ENCODE measurements at regions not wholly inside any gene's neighbourhood (a gene's known extent, or its start where the extent isn't known, plus 50 kb on each side); places are given as distances from the start of the nearest gene placed in this dataset.

DNA sequence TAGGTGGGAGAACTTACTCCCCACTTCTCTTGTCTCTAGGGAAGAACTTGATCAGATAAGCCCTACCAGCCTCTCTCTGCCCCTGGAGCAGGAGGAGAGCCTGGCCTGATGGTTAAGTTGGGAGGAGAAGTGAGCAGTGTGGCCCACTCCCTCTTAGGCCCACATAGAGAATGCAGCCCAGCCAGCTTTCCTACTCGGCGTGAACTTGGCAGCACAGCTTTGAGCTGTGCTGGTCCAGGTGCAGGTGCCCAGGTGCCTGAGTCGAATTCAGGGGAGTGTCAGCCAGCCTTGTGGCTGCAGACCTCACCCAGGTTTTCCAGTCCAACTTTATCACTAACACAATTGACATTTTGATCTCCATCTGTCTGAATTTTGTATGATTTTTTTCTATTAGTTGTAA is 77.6 kb upstream of the PAQR3 start:
- DNase-seq, result no peak

DNA sequence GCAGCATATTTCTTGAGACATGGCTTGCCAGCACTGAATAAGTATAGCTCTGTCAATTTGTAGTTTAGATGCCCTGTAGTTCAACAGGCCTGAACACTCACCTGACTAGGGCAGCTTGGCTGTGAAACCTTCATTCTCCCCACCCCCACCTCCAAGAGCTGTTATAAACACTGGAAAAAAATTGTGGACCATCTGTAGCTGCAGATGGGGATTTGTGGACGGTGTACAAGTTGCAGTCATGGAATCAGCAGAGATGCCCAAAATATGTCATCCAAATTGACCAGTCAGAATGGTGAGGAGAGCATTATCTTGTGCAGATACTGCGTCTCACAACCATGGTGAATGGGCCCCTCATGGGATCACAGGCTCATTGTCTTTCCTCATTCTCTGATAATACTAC is 76.2 kb upstream of the PAQR3 start:
- DNase-seq, result peak; percentile 57

- no peak for DNase-seq
These were observed 75.0 kb upstream of the PAQR3 start for GRCh38 chr4:79014230-79014629.

DNA sequence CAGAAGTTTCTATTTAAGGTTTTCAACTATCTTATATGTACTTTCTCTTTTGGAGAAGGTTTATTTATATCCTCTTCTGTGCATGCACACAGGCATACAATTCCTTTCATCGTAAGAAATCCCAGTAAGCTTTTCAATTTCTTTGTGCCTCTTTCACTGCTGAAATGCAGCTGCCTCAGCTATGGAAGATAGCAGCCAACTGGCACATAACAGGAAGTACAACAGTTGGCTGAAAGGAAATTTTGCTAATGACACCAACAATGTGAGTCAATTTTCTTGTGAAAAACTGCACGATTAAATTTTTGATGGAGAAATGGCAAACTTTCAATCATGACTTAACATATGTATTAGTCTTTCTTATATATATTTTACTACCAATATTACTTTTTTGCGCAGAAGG is 74.5 kb upstream of the PAQR3 start:
- no peak for DNase-seq

DNA sequence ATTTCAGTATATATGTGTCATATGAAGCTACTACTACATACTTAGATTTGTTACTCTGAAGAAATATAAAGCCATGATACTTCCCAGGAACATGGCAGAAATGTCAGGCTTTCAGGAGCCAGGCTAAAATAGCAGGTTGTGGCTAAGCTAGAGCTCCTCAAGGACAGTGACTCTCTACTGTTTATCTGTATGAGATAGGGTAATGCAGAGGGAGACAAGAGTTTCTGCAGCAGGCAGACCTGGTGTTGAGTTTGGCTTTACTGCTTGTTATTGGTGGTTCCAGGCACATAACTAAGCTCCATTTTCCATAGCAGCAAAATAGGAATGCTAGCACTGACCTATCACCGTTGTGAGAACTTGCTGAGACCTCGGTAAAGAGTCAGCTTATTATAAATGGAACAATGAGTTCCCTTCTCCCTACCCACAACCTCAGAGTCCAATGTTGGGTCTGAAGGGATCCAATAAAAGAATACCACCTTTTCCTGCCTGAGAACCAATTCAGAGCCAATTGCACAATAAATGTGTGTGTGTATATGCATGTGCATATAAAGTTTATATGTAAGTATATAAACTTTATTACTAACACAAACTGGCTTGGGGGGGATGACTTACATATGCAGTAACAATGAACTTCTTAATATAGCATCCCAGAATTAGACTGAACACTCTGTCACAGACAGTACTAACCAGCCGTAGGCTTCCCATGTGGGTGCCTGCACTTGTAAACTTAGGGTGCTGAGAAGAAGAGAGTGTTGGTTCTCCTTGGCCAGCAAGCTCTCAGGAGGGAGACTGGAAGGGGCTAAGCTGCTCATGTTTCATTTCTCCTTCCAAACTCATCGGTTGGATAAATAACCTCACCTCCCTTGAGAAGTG is 51.9 kb upstream of the PAQR3 start:
- DNase-seq, result no peak

- no peak for DNase-seq
These were observed 50.5 kb upstream of the PAQR3 start for GRCh38 chr4:78989697-78990270.

Data from NCI-H524 treated with DMSO at 0.1 percent for 48 hours (cell line).